Fibroblast of the conjunctiva (primary cell): ENCODE measurements at regions not wholly inside any gene's neighbourhood (a gene's known extent, or its start where the extent isn't known, plus 50 kb on each side); places are given as distances from the start of the nearest gene placed in this dataset.

Source experiments
- DNase-seq: peaks from one replicate; pipeline ENCODE4 v3.0.0-alpha.2; 2010; ENCODE audit warnings: low read depth

DNA sequence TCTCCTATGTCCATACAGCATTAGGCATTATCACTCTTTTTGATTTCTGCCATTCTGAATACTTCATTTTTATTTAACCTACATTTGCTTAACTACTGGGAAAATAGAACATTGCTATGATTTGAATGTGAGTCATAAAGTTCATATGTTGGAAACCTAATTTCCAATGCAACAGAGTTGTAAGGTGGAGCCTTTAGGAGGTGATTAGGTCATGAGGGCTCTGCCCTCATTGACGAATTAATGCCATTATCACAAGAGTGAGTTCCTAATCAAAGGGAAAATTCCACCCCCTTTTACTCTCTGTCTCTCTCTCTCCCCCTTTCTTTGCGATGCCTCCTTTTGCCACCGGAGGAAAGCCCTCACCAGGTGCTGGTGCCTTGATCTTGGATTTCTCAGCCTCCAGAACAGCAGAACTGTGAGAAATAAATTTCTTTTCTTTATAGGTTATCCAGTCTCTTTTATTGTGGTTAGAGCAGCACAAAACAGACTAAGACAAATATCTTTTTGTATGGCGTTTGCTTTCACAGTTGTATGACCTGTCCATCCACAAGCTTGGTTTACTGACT lies 180.1 kb upstream of the ARID2 start:
- no peak for DNase-seq

DNA sequence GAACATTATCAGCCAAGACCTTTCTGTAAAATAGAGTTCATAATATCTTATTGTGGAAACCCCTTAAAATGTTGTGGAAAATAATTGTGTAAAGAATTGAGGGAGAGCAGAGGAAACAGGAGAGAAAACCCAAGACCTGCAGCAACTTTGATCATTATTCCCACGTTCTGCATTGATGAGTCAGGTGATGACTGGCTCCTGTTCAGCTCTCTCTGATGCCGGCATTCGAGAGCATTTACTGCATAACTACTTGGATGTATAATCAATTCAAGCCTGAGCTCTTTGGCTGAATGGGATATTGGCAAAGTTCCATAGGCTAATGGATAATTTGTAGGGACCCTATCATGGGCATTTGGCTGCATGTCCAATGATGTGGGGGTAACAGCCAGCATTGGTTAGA lies 176.3 kb upstream of the ARID2 start:
- DNase-seq, result no peak

DNA sequence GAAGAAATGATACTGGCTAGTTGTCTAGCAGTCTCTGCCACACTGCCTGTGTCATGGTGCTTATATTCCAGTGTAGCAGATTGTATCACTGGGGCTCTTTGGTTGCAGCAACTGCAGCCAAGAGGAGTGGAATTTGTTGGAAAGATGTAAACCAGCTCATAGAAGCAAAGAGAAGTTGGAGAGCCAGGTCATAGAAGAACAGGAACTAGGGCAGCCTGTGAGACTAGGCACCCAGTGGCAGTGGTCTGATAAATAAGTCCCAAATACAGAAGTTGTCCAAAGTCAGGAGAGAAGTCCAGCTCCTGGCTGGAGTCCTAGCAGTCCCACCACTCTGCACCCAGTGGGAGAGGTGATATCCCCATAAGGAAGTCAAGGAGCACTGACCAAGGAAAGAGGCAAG lies 172.5 kb upstream of the ARID2 start:
- DNase-seq, result no peak

DNA sequence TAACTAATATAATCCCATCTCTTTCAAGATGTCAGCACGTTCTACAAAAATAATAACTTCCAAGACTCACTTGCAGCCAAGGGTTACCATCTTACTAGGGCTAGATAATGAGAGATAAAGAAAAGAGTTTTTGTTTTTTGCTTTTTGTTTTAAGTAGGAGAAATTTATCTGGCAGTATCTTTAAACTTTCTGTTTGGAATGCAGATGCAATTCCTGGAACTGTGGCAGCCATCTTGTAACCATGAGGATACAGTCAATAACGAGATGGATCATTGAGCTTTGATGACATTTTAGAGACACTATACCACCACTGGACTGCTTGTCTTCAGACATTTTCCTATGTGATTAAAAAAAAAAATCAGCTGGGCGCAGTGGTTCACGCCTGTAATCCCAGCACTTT lies 171.2 kb upstream of the ARID2 start:
- no peak for DNase-seq

DNA sequence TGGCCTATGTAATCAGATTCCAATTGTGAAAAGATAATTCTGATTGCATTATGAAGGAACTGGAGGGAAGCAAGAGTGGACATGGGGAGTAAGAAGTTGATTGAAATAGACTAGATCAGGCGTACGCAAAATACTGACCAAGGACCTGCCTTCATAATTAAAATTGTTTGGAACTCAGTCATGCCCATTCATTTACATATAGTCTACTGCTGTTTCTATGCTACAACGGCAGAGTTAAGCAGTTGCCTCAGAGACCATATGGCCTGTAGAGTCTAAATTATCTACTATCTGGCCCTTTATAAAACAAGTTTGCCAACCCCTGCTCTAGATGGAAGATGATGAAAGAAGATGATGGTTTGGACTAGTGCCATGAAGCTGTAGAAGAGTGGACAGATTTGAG lies 170.0 kb upstream of the ARID2 start:
- no peak for DNase-seq

DNA sequence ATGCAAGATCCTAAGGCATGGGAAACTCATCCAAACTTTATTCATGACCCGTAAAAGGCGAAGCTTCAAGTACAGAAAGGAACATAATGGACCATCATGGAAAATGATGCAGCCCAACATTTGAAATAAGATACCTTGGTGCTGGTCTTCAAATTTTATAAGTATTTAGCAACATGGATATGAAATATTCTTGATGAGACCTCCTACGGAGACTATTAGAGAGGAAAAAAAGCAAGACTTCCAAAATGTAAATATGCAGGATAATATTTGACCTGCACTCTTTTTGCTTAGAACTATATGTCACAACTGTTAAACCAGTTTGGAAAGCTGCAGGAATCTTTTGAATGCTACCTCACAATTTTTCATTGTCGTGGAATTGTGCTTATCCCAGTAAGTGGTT lies 168.8 kb upstream of the ARID2 start:
- DNase-seq, result no peak

DNA sequence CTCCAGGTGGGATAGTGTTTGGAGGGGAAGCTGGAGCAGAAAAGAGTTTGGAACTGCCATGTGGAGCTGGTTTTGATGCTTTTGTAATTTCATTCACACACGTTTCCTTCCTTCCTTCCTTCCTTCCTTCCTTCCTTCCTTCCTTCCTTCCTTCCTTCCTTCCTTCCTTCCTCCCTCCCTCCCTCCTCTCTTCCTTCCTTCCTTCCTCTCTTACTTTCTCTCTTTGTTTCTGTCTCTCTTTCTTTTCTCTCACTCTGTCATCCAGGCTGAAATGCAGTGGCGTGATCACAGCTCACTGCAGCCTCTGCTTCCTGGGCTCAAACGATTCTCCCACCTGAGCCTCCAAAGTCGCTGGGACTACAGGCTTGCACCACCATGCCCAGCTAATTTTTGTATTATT lies 168.0 kb upstream of the ARID2 start:
- no peak for DNase-seq

DNA sequence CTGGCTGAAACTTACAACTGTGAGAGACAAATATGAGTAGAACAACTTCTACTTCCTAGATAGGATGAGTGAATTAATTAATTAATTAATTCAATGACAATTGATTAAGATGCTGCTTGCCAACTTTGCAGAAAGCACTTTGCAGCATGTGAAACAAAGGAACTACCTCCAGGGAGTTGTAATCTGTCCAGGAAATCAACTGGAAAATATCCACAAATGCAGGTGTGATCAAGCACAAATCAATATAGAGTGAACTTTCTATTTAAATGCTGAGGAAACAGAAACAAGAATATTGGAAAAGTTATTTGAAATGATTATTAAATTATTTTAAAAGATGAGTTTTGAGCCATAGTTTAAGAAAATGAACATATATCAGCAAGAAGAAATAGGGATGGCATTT lies 163.9 kb upstream of the ARID2 start:
- DNase-seq, result no peak

DNA sequence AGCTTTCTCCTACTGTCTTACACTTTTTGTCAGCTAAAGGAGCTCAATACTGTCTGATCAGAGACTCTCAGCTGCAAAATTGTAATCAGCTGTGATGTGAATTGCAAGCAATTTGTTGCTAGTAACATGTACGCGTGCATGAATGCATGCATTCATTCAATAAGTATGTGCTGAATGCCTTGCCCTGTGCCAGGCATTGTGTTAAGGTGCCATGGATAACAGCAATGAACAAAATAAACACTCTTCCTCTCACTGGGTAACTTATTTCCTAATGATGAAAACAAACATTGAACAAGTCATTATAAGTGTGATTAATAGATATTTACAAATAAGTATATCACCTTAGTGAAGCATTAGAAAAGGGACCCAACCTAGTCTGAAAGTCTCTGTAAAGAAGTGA lies 163.2 kb upstream of the ARID2 start:
- no peak for DNase-seq

DNA sequence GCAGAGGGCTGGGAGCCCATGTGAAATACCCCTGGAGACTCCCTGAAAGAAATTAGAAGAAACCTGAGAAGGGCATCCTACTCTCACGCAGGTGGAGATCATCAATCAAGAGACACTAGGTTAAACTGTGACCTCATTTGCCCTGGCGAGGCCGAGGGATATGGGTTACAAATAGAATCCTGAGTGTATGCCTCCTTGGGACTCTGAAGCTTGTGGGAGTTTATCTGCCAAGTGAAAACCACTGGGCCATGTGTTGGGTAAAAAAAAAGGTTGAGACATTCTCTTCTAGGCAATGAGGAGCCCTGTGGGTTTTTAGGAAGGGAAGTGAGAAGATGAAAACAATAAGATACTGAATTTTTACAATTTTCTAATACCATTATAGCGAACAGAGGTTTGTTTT lies 160.7 kb upstream of the ARID2 start:
- DNase-seq, result no peak

DNA sequence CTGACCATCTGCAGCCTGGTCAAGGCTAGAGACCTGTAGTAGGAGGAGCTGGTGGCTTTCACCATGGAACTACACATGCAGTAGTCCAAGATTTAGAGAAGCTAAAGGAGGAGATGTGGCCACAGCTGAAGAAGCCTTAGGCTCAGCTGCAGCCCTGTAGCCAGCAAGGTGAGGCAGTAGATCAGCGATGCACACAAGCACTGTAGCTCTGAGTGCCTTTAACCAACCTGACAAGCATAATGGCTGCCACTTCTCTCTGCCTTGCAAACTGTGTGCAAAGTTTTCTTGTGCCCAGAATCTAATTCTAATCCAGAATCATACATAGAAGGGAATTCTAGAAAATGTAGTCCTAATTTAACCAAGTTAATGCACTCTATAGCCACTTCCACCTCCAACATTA lies 159.0 kb upstream of the ARID2 start:
- DNase-seq, result no peak

DNA sequence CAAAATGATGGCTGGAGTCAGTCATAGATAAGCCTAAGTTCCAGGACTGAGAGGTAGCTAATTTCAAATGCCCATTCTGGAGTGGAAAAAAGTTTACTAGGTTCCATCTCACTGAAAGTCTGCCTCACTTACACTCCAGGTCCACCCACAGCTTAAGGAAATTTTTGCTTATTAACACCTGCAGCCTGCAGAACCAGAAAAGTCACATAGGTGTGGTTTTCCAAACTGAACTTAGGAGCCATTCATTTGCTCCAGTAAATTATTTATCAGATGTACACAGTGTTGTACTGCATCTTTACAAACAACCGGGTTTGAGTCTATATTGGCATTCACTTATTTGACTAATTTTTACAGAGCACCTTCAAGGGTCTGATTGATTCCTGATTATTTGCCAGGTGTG lies 157.4 kb upstream of the ARID2 start:
- DNase-seq, result no peak

DNA sequence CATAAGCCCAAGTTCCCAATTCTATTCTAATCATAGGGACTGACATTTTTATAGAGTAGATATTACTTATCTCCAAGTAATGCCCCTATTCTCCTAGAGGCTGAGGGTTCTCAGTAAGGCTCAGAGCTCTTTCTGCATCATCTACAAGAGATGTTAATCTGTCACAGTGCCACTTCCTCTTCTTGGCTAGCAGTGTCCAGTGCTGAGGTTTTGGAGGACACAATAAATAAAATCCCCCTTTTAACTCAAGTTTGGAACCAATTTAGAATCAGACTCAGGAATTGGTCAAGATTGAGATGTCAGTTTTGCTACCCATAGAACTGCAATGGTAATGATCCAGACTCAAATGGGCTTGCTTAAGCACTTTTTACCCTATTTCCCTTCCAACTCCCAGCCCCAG lies 154.1 kb upstream of the ARID2 start:
- DNase-seq, result no peak

DNA sequence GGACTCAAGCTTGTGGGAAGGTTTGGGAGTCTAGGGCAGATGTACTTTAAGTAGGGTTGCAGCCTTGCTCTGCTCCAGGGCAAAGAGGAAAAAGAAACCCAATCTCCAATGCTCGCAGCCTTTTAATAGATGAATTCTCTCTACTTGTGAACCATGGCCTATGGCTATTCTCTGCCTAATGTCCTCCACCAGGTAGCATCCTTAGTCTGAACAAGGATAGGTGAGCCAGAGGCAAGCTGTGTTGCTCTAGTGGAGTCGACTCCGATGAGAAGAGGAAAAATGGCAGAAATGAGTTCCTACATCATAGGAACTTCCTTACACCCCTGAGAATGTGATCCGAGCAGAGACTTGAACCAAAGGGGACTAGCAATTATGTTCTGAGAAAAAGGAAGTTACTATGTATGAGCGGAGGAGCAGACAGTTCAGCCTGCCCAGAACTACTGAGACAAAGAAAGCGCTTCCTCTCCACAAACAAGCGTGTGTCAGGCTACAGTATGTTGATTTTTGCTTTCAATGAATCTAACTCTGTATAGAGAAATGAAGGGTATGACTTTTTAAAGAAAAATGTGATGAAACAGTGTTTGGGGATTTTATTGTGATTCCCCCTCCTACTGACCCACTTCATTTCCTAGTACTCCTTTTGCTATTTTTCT lies 153.6 kb upstream of the ARID2 start:
- DNase-seq, result no peak

DNA sequence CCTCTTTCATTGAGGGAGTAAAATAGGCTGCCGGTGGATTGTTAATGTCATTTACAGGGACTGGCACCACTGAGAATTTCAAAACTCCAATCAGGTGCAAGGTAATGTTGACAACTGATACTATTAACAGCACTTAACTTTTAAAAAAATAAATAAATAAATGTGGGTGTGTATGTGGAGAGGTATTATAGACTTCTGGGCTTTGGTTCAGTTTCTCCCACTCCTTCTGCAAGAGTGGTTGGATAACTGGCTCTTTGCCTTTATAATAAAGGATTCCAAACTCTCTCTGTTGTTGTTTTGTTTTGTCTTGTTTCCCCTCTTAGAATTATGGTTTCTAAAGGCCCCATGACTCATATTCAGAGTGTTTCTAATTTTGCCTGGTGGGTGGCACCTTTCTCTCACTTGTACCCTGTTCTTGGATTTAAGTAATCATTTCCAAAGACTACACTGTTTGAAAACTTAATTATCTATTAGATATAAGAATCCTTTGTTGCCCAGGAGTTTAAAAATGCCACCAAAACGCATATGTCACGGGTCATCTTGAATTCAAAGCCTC lies 151.6 kb upstream of the ARID2 start:
- no peak for DNase-seq

DNA sequence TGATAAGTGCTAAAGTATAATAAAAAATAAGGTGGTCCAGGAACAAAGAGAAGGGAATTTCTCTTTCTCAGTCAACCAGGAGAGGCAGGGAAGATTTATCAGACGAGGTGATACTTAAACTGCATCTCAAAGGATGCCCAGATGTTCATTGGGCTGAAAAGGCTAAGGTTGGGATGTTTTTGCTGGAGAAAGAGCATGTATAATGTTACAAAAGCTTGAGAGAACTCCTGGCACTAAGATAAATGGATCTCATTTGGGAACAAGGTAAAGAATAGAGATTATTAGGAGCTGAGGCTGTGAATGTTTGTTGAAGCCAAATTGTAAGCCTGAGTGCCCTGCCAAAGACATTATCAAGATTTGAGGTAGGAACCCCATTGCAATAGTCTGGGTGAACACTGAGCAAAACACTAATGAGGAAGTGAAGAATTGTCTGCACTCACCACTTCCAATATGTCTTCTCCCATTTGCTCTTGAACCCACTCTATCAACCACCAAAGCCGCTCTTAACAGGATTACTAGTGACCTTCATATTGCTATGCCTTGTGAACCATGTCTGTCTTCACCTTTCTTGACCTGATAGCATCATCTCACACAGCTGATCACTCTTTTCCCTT lies 149.0 kb upstream of the ARID2 start:
- DNase-seq, result no peak

DNA sequence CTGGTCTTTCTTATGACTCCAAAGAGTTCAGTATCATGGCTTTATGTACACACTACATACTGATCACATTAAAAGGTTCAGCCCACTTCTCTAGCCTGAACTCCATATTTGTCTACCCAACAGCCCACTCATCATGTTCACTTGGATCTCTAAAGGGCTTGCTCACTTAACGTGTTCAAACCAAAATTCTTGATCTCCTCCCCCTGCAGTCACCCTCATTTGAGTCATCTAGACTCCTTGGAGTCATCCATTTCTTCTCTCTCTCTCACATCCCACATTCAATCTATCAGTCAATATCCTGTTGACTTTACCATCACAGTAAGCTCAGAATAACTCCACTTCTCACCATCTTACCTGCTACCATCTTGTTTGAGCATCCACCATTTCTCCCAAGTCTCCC lies 148.4 kb upstream of the ARID2 start:
- no peak for DNase-seq

DNA sequence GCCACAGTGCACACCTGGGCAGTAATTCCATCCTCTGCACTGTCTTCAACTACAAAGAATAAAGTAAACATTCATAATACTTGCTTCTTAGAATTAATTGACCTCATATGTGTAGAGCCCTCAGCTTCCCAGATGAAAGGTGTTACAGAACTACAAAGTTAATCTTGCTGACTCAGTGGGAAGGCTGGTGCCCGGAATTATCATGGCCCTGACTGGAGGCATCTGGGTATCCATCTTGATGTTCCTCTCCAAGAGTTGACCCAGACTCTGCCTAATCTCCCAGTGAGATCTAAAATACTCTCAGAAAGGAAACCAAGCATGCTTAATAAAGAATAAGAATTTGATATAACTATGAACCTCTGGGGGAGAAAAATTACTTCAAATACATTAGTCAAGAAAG lies 147.0 kb upstream of the ARID2 start:
- DNase-seq, result no peak

DNA sequence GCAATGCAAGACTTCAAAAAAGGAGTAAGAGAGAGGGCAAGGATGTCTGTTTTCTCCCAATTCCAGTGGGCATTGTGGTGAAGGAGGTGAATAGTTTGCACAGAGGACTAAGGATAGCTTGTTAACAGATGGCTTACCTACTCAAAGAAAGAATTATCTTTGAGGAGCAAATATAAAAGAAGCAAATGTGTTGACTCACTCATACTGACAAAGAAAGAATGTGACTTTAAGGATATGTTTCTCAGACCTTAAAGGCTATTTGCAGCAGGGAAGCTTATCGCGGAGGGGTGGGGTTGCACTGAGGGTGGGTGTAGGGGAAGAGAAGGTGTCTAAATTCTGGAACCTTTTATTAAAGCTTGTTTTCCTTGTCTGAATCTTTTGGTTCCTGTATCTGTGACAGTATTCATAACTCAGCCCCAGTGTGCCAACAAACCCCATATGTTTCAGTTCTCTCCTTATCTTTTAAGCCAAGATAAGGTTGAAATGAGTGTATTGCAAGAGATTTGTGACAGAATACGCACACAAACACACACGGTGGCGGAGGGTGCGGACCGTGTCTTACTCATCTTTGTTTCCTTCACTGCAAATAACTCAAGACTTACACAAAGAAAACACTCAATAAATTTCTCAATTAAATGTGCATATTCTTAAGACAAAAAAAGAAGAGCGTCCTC lies 146.4 kb upstream of the ARID2 start:
- no peak for DNase-seq

DNA sequence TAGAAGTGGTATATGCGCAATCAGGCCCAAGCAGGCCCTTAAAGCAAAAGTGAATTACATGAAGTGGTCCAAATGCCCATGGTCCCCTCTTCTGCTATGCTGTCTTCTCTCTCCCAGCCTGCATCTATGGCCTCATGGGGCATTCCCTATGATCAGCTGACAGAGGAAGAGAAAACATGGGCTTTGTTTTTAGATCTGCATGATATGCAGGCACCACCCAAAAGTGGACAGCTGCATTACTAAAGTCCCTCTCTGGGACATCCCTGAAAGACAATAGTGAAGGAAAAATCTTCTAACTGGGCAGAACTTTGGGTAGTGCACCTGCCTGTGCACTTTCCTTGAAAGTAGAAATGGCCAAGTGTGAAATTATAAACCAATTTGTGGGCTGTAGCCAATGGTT lies 145.2 kb upstream of the ARID2 start:
- DNase-seq, result no peak

DNA sequence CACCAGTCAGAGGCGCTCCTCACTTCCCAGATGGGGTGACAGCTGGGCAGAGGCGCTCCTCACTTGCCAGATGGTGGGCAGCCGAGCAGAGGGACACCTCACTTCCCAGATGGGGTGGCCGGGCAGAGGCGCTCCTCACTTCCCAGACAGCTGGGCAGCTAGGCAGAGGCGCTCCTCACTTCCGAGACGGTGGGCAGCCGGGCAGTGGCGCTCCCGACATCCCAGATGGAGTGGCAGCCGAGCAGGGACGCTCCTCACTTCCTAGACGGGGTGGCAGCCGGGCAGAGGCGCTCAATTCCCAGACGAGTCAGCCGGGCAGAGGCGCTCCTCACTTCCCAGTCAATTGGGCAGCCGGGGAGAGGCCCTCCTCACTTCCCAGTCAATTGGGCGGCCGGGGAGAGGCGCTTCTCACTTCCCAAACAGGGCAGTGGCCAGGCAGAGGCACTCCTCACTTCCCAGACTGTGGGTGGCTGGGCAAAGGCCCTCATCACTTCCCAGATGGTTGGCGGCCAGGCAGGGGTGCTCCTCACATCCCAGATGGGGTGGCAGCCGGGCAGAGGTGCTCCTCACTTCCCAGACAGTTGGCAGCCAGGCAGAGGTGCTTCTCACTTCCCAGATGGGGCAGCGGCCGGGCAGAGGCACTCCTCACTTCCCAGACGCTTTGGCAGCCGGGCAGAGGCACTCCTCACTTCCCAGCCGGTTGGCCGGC lies 143.8 kb upstream of the ARID2 start:
- no peak for DNase-seq

DNA sequence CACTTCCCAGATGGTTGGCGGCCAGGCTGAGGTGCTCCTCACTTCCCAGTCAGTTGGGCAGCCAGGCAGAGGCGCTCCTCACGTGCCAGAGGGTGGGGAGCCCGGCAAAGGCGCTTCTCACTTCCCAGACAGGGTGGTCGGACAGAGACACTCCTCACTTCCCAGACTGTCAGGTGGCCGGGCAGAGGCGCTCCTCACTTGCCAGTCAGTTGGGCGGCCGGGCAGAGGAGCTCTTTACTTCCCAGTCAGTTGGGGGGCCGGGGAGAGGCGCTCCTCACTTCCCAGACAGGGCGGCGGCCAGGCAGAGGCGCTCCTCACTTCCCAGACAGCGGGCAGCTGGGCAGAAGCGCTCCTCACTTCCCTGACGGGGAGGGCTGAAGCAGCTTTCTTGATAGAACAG lies 143.0 kb upstream of the ARID2 start:
- no peak for DNase-seq

DNA sequence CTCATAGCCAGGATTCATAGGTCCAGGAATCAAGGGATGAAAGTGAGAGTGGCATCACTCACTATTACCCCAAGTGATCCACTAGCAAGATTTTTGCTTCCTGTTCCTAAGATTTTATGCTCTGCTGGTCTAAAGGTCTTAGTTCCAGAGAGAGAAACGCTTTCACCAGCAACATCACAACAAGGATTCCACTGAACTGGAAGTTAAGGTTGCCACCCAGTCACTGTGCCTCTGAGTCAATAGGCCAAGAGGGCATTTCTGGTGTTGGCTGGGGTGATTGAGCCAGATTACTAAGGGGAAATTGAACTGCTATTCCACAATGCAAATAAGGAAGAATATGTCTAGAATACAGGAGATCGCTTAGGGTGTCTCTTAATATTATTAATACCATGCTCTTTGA lies 142.5 kb upstream of the ARID2 start:
- no peak for DNase-seq
